ENCODE measurements at regions not wholly inside any gene's neighbourhood (a gene's known extent, or its start where the extent isn't known, plus 50 kb on each side); places are given as distances from the start of the nearest gene placed in this dataset.

DNA sequence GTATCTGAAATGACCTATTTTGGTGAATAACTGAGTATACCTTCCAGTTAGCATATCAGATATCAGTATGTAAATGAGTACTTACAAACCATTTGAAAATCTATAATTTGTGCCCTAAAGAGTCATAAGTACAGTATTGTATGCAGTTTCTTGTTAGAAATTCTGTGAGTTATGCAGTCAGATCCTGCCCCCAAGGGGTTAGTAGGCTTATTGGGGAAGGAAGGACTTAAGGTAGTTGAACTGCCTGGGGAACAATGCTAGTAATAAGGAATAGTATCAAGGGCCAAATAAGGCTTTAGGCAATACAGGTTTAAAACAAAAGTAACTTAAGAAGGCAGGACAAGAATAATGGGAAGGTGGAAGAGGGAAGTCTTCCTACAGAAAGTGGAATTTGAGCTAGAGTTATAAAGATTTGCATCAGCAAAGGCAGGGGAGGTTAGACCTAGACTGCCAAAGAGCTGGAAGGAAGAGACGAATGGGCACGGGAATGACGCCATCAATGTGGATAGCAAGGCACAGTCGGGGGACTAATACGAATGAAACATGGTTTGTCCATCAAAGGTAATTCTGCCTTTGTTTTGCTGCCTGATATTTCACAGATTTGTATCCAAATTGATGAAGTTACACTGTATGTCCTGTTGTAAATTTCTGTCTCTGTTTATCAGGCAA, 182.9 kb upstream of the DPYD start:
- no peak for FAIRE-seq

DNA sequence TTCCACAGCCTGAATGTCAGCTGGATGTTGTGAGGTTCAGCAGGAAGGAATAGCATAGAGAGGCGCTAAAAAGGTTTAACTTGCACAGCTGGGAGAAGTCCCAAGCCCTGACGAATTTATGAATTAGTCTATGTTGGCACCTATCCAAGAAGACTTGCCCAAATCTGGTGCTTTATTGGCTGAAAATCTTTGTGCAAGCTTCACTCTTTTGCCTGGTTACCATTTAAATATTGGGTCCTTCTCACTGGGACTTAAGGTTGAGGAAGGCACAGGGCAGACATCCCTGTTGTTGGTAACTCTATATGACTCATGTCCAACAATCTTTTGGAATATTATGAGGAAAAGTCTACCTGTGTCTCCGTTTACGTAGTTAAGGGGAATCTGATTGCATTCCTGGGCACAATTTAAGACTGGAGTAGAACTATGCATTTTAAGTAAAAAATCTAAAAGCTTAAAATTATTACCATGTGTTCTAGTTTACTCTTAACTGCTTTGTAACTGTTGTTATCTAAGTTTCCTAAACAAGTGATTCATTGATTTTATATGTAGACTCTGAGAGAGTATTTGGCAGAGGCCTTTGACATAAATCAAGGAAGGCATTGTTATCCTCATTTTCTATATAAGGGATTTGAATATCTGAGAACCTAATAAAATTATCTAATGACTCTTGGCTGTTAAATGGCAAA, 181.7 kb upstream of the DPYD start:
- FAIRE-seq = no peak

GRCh38 chr1:98101364-98101763, 180.5 kb upstream of the DPYD start:
- FAIRE-seq = no peak

GRCh38 chr1:98099501-98099900, 178.7 kb upstream of the DPYD start:
- no peak for FAIRE-seq

GRCh38 chr1:98098473-98098872, 177.6 kb upstream of the DPYD start:
- FAIRE-seq = no peak

- FAIRE-seq = no peak
Observed at GRCh38 chr1:98090351-98090750, 169.5 kb upstream of the DPYD start.

- no peak for FAIRE-seq
Observed at GRCh38 chr1:98088381-98088780, 167.5 kb upstream of the DPYD start.

DNA sequence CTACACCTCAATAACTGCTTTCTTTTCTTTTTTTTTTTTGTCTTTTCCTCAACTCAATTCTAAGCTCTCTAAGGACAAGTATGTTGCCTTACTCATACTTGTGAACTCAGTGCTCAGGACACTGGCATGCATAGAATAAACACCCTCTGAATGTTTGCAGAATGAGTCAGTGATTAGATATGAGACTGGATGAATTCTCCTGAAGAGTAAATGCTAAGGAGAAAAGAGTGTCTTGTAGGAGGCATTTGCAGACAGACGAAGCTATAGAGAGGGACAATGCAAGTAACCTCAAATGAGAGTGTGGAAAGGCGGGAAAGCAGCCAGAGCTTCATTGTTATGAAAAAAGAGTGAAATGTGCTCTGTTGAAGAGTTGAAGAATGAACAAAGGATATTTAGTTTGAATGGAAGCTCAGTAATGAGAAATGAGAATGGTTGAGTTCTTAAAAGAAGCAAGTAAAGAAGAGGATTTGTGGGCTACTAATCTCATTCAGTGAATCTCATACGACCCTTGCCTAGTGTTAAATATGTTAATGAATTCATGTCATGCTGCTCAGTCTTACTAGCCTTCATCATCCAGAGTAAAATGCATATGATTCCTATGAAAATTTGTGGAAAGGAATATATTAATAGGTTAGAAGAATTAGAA, 166.1 kb upstream of the DPYD start:
- no peak for FAIRE-seq

- FAIRE-seq = no peak
Observed at GRCh38 chr1:98086156-98086555, 165.3 kb upstream of the DPYD start.

GRCh38 chr1:98084188-98084587, 163.4 kb upstream of the DPYD start:
- FAIRE-seq = no peak

- no peak for FAIRE-seq
Observed at GRCh38 chr1:98081944-98082343, 161.1 kb upstream of the DPYD start.

- FAIRE-seq = no peak
Observed at GRCh38 chr1:98078596-98078995, 157.8 kb upstream of the DPYD start.

DNA sequence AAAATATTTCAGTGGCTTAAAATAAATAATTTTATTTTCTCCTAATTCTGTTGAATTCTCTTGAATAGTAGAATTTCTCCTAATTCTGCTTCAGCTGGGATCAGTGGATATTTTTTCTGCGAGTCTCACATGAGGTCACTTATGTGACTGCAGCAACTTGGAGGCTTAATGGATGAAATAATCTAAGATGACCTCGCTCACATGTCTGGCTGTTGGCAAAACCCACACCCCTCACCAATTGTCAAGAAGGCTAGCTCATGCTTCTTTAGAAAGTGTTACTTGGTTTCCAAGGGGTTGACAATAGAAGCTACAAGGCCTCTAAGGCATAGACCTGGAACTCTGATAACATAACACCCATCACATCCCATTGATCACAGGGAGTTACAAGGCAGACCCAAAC, 156.9 kb upstream of the DPYD start:
- no peak for FAIRE-seq

DNA sequence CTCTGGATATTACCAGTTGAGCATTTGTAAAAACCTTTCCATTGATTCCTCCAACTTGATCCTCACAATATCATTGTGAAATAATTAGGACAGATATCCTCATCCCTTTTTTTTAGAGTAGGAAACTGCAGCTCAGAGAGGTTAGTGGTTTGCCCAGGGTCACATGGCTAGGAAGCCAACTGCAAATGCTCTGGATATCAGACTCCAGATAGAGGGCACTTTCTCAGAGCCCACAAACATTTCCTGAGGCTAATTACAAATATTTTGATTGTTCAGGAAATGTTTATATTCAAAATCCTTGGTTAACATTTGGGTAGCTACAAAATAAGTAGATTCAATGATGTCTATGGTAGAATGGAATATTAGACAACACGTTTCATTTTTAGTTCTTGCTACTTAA, 154.8 kb upstream of the DPYD start:
- FAIRE-seq = no peak

- FAIRE-seq = no peak
Observed at GRCh38 chr1:98073823-98074222, 153.0 kb upstream of the DPYD start.

- no peak for FAIRE-seq
Observed at GRCh38 chr1:98073106-98073505, 152.3 kb upstream of the DPYD start.

- FAIRE-seq = no peak
Observed at GRCh38 chr1:98072047-98072446, 151.2 kb upstream of the DPYD start.

- no peak for FAIRE-seq
Observed at GRCh38 chr1:98068016-98068415, 147.2 kb upstream of the DPYD start.

DNA sequence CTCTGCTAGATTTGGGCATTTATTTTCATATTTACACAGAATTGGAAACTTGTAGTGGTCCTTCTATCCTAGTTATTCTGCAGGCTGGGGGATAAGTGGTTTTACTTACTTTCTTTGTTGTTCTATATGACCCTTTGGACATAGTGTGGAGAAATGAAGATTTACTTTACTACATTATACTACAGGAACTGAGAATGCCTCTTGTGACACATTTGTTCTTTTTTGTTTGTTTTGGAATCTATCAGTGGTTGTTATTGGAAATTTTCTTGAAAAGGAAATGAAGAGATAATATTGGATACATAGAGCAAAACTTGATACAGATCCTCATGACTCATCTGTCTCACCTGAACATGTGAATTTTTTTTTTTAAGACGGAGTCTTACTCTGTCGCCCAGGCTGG, 146.1 kb upstream of the DPYD start:
- FAIRE-seq = no peak

- FAIRE-seq = no peak
Observed at GRCh38 chr1:98059620-98060019, 138.8 kb upstream of the DPYD start.

DNA sequence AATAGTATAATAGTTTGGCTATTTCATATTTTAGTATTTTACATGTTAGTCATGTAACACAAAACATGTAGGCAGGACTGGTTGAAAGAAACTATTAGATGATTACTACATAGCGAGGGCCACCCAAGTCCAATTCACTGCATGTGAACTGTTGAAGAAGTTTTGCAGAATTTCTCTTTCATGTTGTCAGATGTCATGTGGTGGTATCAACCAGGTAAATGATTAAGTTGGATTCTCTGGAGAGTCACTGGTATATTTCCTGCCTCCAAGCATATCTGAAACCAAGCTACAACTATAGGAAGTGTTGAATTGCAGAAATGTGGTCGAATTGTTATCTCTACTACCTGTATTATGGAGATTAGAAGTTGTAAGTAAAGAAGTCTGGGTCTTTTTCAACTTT, 137.8 kb upstream of the DPYD start:
- no peak for FAIRE-seq

GRCh38 chr1:98057236-98057910, 136.5 kb upstream of the DPYD start:
- FAIRE-seq = no peak

- FAIRE-seq = no peak
Observed at GRCh38 chr1:98056781-98057180, 135.9 kb upstream of the DPYD start.

DNA sequence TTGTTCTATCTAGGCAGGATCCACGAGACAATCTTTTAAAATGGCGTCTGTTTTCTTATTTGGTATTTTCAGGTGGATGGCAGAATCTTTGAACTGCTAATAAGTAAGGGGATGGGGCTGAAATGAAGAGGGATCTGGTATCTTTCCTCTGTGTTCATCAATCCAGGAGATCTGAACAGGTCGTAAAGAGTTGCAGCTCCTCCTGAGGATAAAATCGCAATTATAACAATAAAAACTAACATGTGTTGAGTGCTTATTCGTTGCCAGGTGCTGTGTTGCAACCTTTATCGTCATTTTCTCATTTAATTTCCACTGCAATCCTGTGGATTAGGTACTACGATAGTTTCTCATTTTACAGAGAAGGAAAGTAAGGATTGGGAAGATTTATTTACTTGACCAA, 134.6 kb upstream of the DPYD start:
- FAIRE-seq = no peak

Data from islet of Langerhans (tissue), 1 donor.